Left cardiac atrium (tissue), 4 donors: ENCODE measurements at regions not wholly inside any gene's neighbourhood (a gene's known extent, or its start where the extent isn't known, plus 50 kb on each side); places are given as distances from the start of the nearest gene placed in this dataset.

Source experiments
- ATAC-seq, 2 donors: fragments of 200-7000 bp; cut with Tn5 transposase; one replicate each; pipeline ENCODE4 v1.9.1; 2020; ENCODE audit warnings: mild to moderate bottlenecking in 2 of 2, moderate library complexity in 2 of 2
- DNase-seq: peaks from one replicate; pipeline ENCODE4 v3.0.0-alpha.2; 2020
- intact Hi-C, 2 donors: fragments of 100-400 bp; cut with DNase I; formaldehyde crosslinking; loops; one replicate each; pipeline versions ENCODE4 v1.14.1 to v1.15.1; 2022 to 2023
- donor health status: DM: no; HTN: yes; CAD: no.
- donor health status: DM: no; HTN: yes; CAD: no; lungs with severe emphysema.
- donor health status: DM: yes; HTN: yes; CAD: no.
- donor health status: Dilated cardiomyopathy.

GRCh38 chr16:85461022-85461813 is 151.9 kb upstream of the GSE1 start:
- intact Hi-C loops = no loop called here
- ATAC-seq (peak; percentile 21 to 30), DNase-seq (peak; percentile 55)

- peak; percentile 35 to 44 for ATAC-seq
- intact Hi-C loops = no loop called here
- peak; percentile 57 for DNase-seq
These were observed 151.1 kb upstream of the GSE1 start for GRCh38 chr16:85461814-85462713.

- ATAC-seq (no peak), DNase-seq (no peak)
- intact Hi-C loops = no loop called here
These were observed 150.2 kb upstream of the GSE1 start for GRCh38 chr16:85462714-85463611.

- ATAC-seq = no peak
- intact Hi-C loops = no loop called here
- no peak for DNase-seq
These were observed 149.3 kb upstream of the GSE1 start for GRCh38 chr16:85463672-85464382.

GRCh38 chr16:85464383-85465305 is 148.5 kb upstream of the GSE1 start:
- intact Hi-C loops = no loop called here
- no peak for DNase-seq
- no peak for ATAC-seq

GRCh38 chr16:85465328-85466303 is 147.5 kb upstream of the GSE1 start:
- intact Hi-C loops = no loop called here
- ATAC-seq = peak; percentile 42 to 65

GRCh38 chr16:85466304-85466700 is 146.8 kb upstream of the GSE1 start:
- ATAC-seq (no peak), DNase-seq (no peak)
- intact Hi-C loops = no loop called here

More at GRCh38 chr16:85465328-85466303, 147.5 kb upstream of the GSE1 start:
- DNase-seq = peak; percentile 82

- no peak for DNase-seq
- intact Hi-C loops = no loop called here
These were observed 146.1 kb upstream of the GSE1 start for GRCh38 chr16:85466989-85467388.

GRCh38 chr16:85469929-85470590 is 143.1 kb upstream of the GSE1 start:
- DNase-seq (no peak), ATAC-seq (no peak)
- intact Hi-C loops = no loop called here

More at GRCh38 chr16:85466989-85467388, 146.1 kb upstream of the GSE1 start:
- ATAC-seq = no peak

GRCh38 chr16:85470873-85471272 is 142.2 kb upstream of the GSE1 start:
- DNase-seq (no peak), ATAC-seq (peak in 1 of 2 donors; percentile 12)
- intact Hi-C loops = no loop called here

GRCh38 chr16:85471469-85472431 is 141.4 kb upstream of the GSE1 start:
- intact Hi-C loops = no loop called here
- ATAC-seq (peak in 1 of 2 donors; percentile 38), DNase-seq (peak; percentile 66)

GRCh38 chr16:85472514-85472913 is 140.6 kb upstream of the GSE1 start:
- intact Hi-C loops = no loop called here
- ATAC-seq (no peak), DNase-seq (no peak)

- ATAC-seq = no peak
- no peak for DNase-seq
- intact Hi-C loops = no loop called here
These were observed 139.8 kb upstream of the GSE1 start for GRCh38 chr16:85473323-85473722.

- no peak for DNase-seq
- intact Hi-C loops = no loop called here
- peak; percentile 48 to 53 for ATAC-seq
These were observed 139.1 kb upstream of the GSE1 start for GRCh38 chr16:85473909-85474620.
